Effector memory CD8-positive, alpha-beta T cell (primary cell): ENCODE measurements at regions not wholly inside any gene's neighbourhood (a gene's known extent, or its start where the extent isn't known, plus 50 kb on each side); places are given as distances from the start of the nearest gene placed in this dataset.
"Not testable (repeated sequence)": the region's sequence is repeated elsewhere in the genome, so short reads cannot be mapped to it uniquely, and the experiment has no call there.

ENCODE experiments used
- ATAC-seq: fragments of 150-1000 bp; cut with Tn5 transposase; replicated peaks from 2 replicates; pipeline ENCODE4 v1.10.0; 2021; ENCODE audit warnings: mild to moderate bottlenecking, moderate library complexity
- DNase-seq, 3 experiments: peaks; one replicate each; pipeline ENCODE4 v3.0.0; 2021
- H3K27ac Mint-ChIP-seq, 2 donors: one replicate each; pipeline ENCODE4 v1.8.0; 2022; ENCODE audit warnings: mild to moderate bottlenecking in 2 of 2, mixed read lengths in 2 of 2, moderate library complexity in 2 of 2
- H3K27me3 Mint-ChIP-seq, 2 donors: one replicate each; pipeline ENCODE4 v1.8.0; 2022; ENCODE audit warnings: mixed read lengths in 2 of 2
- H3K36me3 Mint-ChIP-seq: one replicate; pipeline ENCODE4 v1.8.0; 2022; ENCODE audit warnings: mild to moderate bottlenecking, moderate library complexity, mixed read lengths; ENCODE audit not compliant: insufficient read depth
- H3K4me1 Mint-ChIP-seq, 2 donors: one replicate each; pipeline ENCODE4 v1.8.0; 2022; ENCODE audit warnings: low read depth in 2 of 2, mixed read lengths in 2 of 2
- H3K4me3 Mint-ChIP-seq, 2 donors: one replicate each; pipeline ENCODE4 v1.8.0; 2022; ENCODE audit warnings: mild to moderate bottlenecking in 2 of 2, mixed read lengths in 2 of 2, moderate library complexity in 2 of 2
- H3K9me3 Mint-ChIP-seq, 2 donors: one replicate each; pipeline ENCODE4 v1.8.0; 2022; ENCODE audit warnings: mixed read lengths in 2 of 2

- peaks cover 0 to 2% of the 10 kb centered on the region in 2 donors for H3K4me1 Mint-ChIP-seq
- peaks cover 0 to 25% of the 10 kb centered on the region in 2 donors for H3K27me3 Mint-ChIP-seq
- peaks cover 4% of the 10 kb centered on the region for H3K36me3 Mint-ChIP-seq
- ATAC-seq = no peak
- no peak overlapping the region for H3K4me3 Mint-ChIP-seq
- no peak overlapping the region for H3K27ac Mint-ChIP-seq
- H3K9me3 Mint-ChIP-seq = no peaks in the 10 kb centered on the region
- DNase-seq = no peak
Measured at GRCh38 chr16:88128556-88128955, 177.3 kb downstream of the BANP start.

- not testable (repeated sequence) for H3K4me3 Mint-ChIP-seq, ATAC-seq, H3K9me3 Mint-ChIP-seq, H3K27ac Mint-ChIP-seq, DNase-seq, H3K36me3 Mint-ChIP-seq, H3K4me1 Mint-ChIP-seq
- peaks cover 0 to 25% of the 10 kb centered on the region in 2 donors for H3K27me3 Mint-ChIP-seq
Measured at GRCh38 chr16:88129133-88129532, 177.9 kb downstream of the BANP start.

GRCh38 chr16:88130016-88130415, 178.8 kb downstream of the BANP start:
- Mint-ChIP-seq H3K9me3 (no peaks in the 10 kb centered on the region), H3K4me1 (peaks cover 0 to 2% of the 10 kb centered on the region in 2 donors), H3K27ac (no peak overlapping the region), H3K36me3 (peaks cover 4% of the 10 kb centered on the region), H3K27me3 (peaks cover 0 to 25% of the 10 kb centered on the region in 2 donors), H3K4me3 (no peak overlapping the region)
- ATAC-seq (no peak), DNase-seq (no peak)

GRCh38 chr16:88130681-88131080, 179.4 kb downstream of the BANP start:
- ATAC-seq (no peak), DNase-seq (no peak)
- H3K27ac Mint-ChIP-seq = peak overlapping the region in 1 of 2 donors; percentile 28
- H3K4me3 Mint-ChIP-seq = no peak overlapping the region
- H3K9me3 Mint-ChIP-seq = no peaks in the 10 kb centered on the region
- peaks cover 0 to 2% of the 10 kb centered on the region in 2 donors for H3K4me1 Mint-ChIP-seq
- peaks cover 0 to 25% of the 10 kb centered on the region in 2 donors for H3K27me3 Mint-ChIP-seq
- H3K36me3 Mint-ChIP-seq = peaks cover 4% of the 10 kb centered on the region

GRCh38 chr16:88131256-88131655, 180.0 kb downstream of the BANP start:
- H3K4me3 Mint-ChIP-seq = no peak overlapping the region
- H3K27ac Mint-ChIP-seq = peak overlapping the region in 1 of 2 donors; percentile 28
- peaks cover 0 to 25% of the 10 kb centered on the region in 2 donors for H3K27me3 Mint-ChIP-seq
- ATAC-seq = no peak
- H3K4me1 Mint-ChIP-seq = peaks cover 0 to 2% of the 10 kb centered on the region in 2 donors
- no peaks in the 10 kb centered on the region for H3K9me3 Mint-ChIP-seq
- H3K36me3 Mint-ChIP-seq = peaks cover 4% of the 10 kb centered on the region
- no peak for DNase-seq

- no peak overlapping the region for H3K27ac Mint-ChIP-seq
- no peak overlapping the region for H3K4me3 Mint-ChIP-seq
- H3K27me3 Mint-ChIP-seq = peaks cover 0 to 25% of the 10 kb centered on the region in 2 donors
- peaks cover 4% of the 10 kb centered on the region for H3K36me3 Mint-ChIP-seq
- peaks cover 0 to 2% of the 10 kb centered on the region in 2 donors for H3K4me1 Mint-ChIP-seq
- no peak for ATAC-seq
- DNase-seq = no peak
- H3K9me3 Mint-ChIP-seq = no peaks in the 10 kb centered on the region
Measured at GRCh38 chr16:88131966-88132365, 180.7 kb downstream of the BANP start.

- Mint-ChIP-seq H3K4me1 (peaks cover 0 to 2% of the 10 kb centered on the region in 2 donors), H3K9me3 (no peaks in the 10 kb centered on the region), H3K27me3 (peaks cover 0 to 20% of the 10 kb centered on the region in 2 donors), H3K36me3 (peaks cover 4% of the 10 kb centered on the region), H3K27ac (no peak overlapping the region), H3K4me3 (no peak overlapping the region)
- no peak for DNase-seq
- no peak for ATAC-seq
Measured at GRCh38 chr16:88132836-88133506, 181.7 kb downstream of the BANP start.

- Mint-ChIP-seq H3K4me3 (no peak overlapping the region), H3K9me3 (no peaks in the 10 kb centered on the region), H3K27me3 (peaks cover 0 to 18% of the 10 kb centered on the region in 2 donors), H3K27ac (no peak overlapping the region), H3K4me1 (peaks cover 0 to 2% of the 10 kb centered on the region in 2 donors), H3K36me3 (peaks cover 4% of the 10 kb centered on the region)
- DNase-seq = no peak
- ATAC-seq = no peak
Measured at GRCh38 chr16:88133507-88133843, 182.2 kb downstream of the BANP start.

GRCh38 chr16:88134172-88134898, 183.1 kb downstream of the BANP start:
- H3K27ac Mint-ChIP-seq, DNase-seq, H3K4me3 Mint-ChIP-seq, H3K9me3 Mint-ChIP-seq, ATAC-seq, H3K4me1 Mint-ChIP-seq, H3K36me3 Mint-ChIP-seq: not testable (repeated sequence)
- H3K27me3 Mint-ChIP-seq = peaks cover 0 to 19% of the 10 kb centered on the region in 2 donors

GRCh38 chr16:88134899-88135682, 183.9 kb downstream of the BANP start:
- DNase-seq, ATAC-seq, H3K27ac Mint-ChIP-seq, H3K4me3 Mint-ChIP-seq, H3K36me3 Mint-ChIP-seq, H3K4me1 Mint-ChIP-seq, H3K9me3 Mint-ChIP-seq: not testable (repeated sequence)
- peaks cover 5 to 25% of the 10 kb centered on the region in 2 donors for H3K27me3 Mint-ChIP-seq

GRCh38 chr16:88136211-88136713, 185.0 kb downstream of the BANP start:
- not testable (repeated sequence) for H3K4me1 Mint-ChIP-seq, H3K4me3 Mint-ChIP-seq, DNase-seq, H3K36me3 Mint-ChIP-seq, H3K27ac Mint-ChIP-seq, ATAC-seq, H3K9me3 Mint-ChIP-seq
- H3K27me3 Mint-ChIP-seq = peaks cover 8 to 31% of the 10 kb centered on the region in 2 donors

- not testable (repeated sequence) for H3K36me3 Mint-ChIP-seq
Measured at GRCh38 chr16:88136939-88137338, 185.7 kb downstream of the BANP start.

GRCh38 chr16:88139141-88139540, 187.9 kb downstream of the BANP start:
- H3K4me3 Mint-ChIP-seq, H3K27ac Mint-ChIP-seq, H3K36me3 Mint-ChIP-seq, DNase-seq, ATAC-seq, H3K4me1 Mint-ChIP-seq, H3K9me3 Mint-ChIP-seq: not testable (repeated sequence)
- peaks cover 8 to 24% of the 10 kb centered on the region in 2 donors for H3K27me3 Mint-ChIP-seq

More at GRCh38 chr16:88136939-88137338, 185.7 kb downstream of the BANP start:
- not testable (repeated sequence) for ATAC-seq, H3K27ac Mint-ChIP-seq, H3K9me3 Mint-ChIP-seq, DNase-seq, H3K4me1 Mint-ChIP-seq, H3K4me3 Mint-ChIP-seq
- H3K27me3 Mint-ChIP-seq = peaks cover 8 to 31% of the 10 kb centered on the region in 2 donors
